Astrocyte (in vitro differentiated cells and primary cell): ENCODE measurements at regions not wholly inside any gene's neighbourhood (a gene's known extent, or its start where the extent isn't known, plus 50 kb on each side); places are given as distances from the start of the nearest gene placed in this dataset.

Experiments
- DNase-seq: peaks from one replicate; pipeline ENCODE4 v3.0.0-alpha.2; 2010; ENCODE audit warnings: low read depth
- FAIRE-seq: peaks from 2 replicates; lab custom pipeline; 2011; peaks lifted over from hg19 to GRCh38; lab: Jason Lieb, UNC
- H2AFZ ChIP-seq: 2 replicates; pipeline ENCODE4 v1.6.0; 2012; ENCODE audit warnings: low read depth, low read length, inconsistent platforms
- H3K27ac ChIP-seq: 2 replicates; pipeline ENCODE4 v1.5.1; 2011; ENCODE audit warnings: low read depth, low read length, inconsistent platforms
- H3K27me3 ChIP-seq: 2 replicates; pipeline ENCODE4 v1.6.0; 2011; ENCODE audit warnings: low read length, inconsistent platforms; ENCODE audit not compliant: insufficient read depth
- H3K36me3 ChIP-seq: 2 replicates; pipeline ENCODE4 v1.5.1; 2011; ENCODE audit warnings: low read length, inconsistent platforms; ENCODE audit not compliant: insufficient read depth
- H3K4me1 ChIP-seq: 2 replicates; pipeline ENCODE4 v1.5.1; 2011; ENCODE audit warnings: low read length, inconsistent platforms; ENCODE audit not compliant: insufficient read depth
- H3K4me2 ChIP-seq: 2 replicates; pipeline ENCODE4 v1.6.0; 2012; ENCODE audit warnings: low read length, inconsistent platforms
- H3K4me3 ChIP-seq: 2 replicates; pipeline ENCODE4 v1.5.1; 2011; ENCODE audit warnings: low read depth, mild to moderate bottlenecking, low read length, inconsistent platforms; ENCODE audit not compliant: insufficient read depth
- H3K79me2 ChIP-seq: 2 replicates; pipeline ENCODE4 v1.6.0; 2012; ENCODE audit warnings: mild to moderate bottlenecking, low read length, inconsistent platforms; ENCODE audit not compliant: insufficient read depth
- H3K9ac ChIP-seq: 2 replicates; pipeline ENCODE4 v1.6.0; 2012; ENCODE audit warnings: mild to moderate bottlenecking, low read length, inconsistent platforms
- H3K9me3 ChIP-seq: 2 replicates; pipeline ENCODE4 v1.5.1; 2012; ENCODE audit warnings: low read depth, mild to moderate bottlenecking, low read length, inconsistent platforms; ENCODE audit not compliant: insufficient read depth
- H4K20me1 ChIP-seq: 2 replicates; pipeline ENCODE4 v1.6.0; 2012; ENCODE audit warnings: low read length, inconsistent platforms; ENCODE audit not compliant: insufficient read depth
- H3K27ac Mint-ChIP-seq: one replicate; pipeline ENCODE4 v1.8.0; 2021; ENCODE audit warnings: mild to moderate bottlenecking, mixed read lengths; ENCODE audit not compliant: unreplicated experiment
- H3K27me3 Mint-ChIP-seq: one replicate; pipeline ENCODE4 v1.8.0; 2021; ENCODE audit warnings: low read depth, mixed read lengths; ENCODE audit not compliant: unreplicated experiment
- H3K36me3 Mint-ChIP-seq: one replicate; pipeline ENCODE4 v1.8.0; 2021; ENCODE audit warnings: low read depth, mixed read lengths; ENCODE audit not compliant: unreplicated experiment
- H3K4me1 Mint-ChIP-seq: one replicate; pipeline ENCODE4 v1.8.0; 2021; ENCODE audit warnings: low read depth, mixed read lengths; ENCODE audit not compliant: unreplicated experiment
- H3K4me3 Mint-ChIP-seq: one replicate; pipeline ENCODE4 v1.8.0; 2021; ENCODE audit warnings: mild to moderate bottlenecking, moderate library complexity, mixed read lengths; ENCODE audit not compliant: unreplicated experiment
- H3K9me3 Mint-ChIP-seq: one replicate; pipeline ENCODE4 v1.8.0; 2021; ENCODE audit warnings: mild to moderate bottlenecking, mixed read lengths; ENCODE audit not compliant: unreplicated experiment
- EZH2 ChIP-seq: IDR thresholded peaks from 2 replicates; pipeline ENCODE4 v1.6.1; 2012; ENCODE audit warnings: mild to moderate bottlenecking, low read length, inconsistent platforms; ENCODE audit not compliant: insufficient read depth
- TF ChIP-seq, protein P1 (sequence below): IDR thresholded peaks from 2 replicates; pipeline ENCODE4 v1.5.1; 2011; ENCODE audit warnings: low read depth, mild to moderate bottlenecking, inconsistent platforms, low read length, moderate library complexity; ENCODE audit not compliant: insufficient read depth

DNA sequence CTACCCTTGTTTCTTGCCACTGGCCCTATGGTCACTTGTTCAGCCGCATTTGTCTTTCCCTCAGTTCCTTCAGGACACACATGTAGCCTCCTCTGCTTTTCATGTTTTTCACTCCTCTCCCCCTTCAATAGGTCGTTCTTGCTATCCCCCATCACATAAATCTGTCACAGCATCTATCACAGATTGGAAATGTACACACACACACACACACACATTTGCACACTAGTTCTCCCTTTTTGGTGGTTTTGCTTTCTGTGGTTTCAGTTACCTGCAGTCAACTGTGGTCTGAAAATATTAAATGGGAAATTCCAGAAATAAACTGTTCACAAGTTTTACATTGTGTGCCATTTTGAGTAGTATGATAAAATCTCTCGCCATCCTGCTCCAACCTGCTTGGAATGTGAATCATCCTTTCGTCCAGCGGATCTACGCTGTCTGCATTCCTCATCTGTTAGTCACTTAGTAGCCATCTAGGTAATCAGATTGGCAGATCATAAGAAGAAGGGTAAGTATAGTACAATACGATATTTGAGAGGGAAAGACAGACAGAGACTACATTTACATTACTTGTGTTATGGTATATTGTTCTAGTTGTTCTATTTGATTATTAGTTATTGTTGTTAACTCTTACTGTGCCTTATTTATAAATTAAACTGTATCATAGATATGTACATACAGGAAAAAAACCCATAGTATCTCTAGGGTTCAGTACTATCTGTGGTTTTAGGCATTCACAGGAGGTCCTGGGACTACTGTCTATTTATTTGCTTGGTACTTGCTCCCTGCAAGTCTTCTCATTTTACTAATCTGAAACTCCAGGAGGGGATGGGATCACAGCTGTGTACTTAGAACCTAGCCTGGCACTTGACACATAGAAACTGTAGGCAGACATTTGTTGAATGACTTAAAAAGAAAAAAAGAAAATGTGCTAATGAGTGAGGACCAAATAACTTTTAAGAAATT lies 86.1 kb upstream of the PNPT1 start:
- Histone ChIP-seq H3K27me3 (no peaks in the 10 kb centered on the region), H3K9me3 (no peaks in the 10 kb centered on the region), H3K4me1 (peaks cover 13% of the 10 kb centered on the region), H3K4me3 (peak overlapping the region; percentile 21), H3K9ac (peak overlapping the region; percentile 27), H3K4me2 (peak overlapping the region; percentile 66), H3K36me3 (no peaks in the 10 kb centered on the region), H2AFZ (no peak overlapping the region), H3K27ac (peak overlapping the region; percentile 56), H3K79me2 (no peaks in the 10 kb centered on the region), H4K20me1 (no peaks in the 10 kb centered on the region)
- FAIRE-seq: peak; percentile 84
- no peaks in the 10 kb centered on the region for H3K9me3 Mint-ChIP-seq
- H3K4me1 Mint-ChIP-seq: peaks cover 23% of the 10 kb centered on the region
- peak overlapping the region; percentile 92 for H3K27ac Mint-ChIP-seq
- peak; percentile 93 for DNase-seq
- no peaks in the 10 kb centered on the region for H3K36me3 Mint-ChIP-seq
- TF ChIP-seq, protein P1, sequence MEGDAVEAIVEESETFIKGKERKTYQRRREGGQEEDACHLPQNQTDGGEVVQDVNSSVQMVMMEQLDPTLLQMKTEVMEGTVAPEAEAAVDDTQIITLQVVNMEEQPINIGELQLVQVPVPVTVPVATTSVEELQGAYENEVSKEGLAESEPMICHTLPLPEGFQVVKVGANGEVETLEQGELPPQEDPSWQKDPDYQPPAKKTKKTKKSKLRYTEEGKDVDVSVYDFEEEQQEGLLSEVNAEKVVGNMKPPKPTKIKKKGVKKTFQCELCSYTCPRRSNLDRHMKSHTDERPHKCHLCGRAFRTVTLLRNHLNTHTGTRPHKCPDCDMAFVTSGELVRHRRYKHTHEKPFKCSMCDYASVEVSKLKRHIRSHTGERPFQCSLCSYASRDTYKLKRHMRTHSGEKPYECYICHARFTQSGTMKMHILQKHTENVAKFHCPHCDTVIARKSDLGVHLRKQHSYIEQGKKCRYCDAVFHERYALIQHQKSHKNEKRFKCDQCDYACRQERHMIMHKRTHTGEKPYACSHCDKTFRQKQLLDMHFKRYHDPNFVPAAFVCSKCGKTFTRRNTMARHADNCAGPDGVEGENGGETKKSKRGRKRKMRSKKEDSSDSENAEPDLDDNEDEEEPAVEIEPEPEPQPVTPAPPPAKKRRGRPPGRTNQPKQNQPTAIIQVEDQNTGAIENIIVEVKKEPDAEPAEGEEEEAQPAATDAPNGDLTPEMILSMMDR: no peak
- no peak for TF ChIP-seq EZH2
- H3K27me3 Mint-ChIP-seq: no peaks in the 10 kb centered on the region
- H3K4me3 Mint-ChIP-seq: peak overlapping the region; percentile 15

DNA sequence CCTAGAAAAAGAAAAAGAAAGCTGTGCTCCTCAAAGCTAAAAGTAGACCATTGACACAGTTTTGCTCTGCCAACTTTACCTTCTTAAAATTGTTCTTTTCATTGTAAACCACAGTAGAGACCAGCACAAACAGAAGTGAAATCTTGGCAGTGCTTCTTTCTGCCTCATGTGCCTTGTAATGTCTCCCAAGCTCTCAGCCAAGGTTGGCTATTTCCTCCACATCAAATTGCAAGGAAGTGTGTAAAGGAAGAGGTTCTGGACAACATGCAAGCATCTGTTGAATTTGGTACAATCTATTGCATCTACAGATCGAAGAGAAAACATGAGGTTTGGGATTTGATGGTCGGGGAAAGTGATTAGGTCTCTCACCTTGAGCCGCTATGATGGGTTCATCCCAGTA lies 83.3 kb upstream of the PNPT1 start:
- no peak overlapping the region for H2AFZ ChIP-seq
- peaks cover 13% of the 10 kb centered on the region for H3K4me1 ChIP-seq
- TF ChIP-seq EZH2: no peak
- TF ChIP-seq, protein P1: no peak
- H3K4me3 ChIP-seq: no peak overlapping the region
- H3K79me2 ChIP-seq: no peaks in the 10 kb centered on the region
- Mint-ChIP-seq H3K27me3 (no peaks in the 10 kb centered on the region), H3K27ac (no peak overlapping the region), H3K9me3 (no peaks in the 10 kb centered on the region), H3K4me1 (peaks cover 27% of the 10 kb centered on the region), H3K4me3 (no peak overlapping the region), H3K36me3 (no peaks in the 10 kb centered on the region)
- H3K9ac ChIP-seq: no peak overlapping the region
- H3K36me3 ChIP-seq: no peaks in the 10 kb centered on the region
- no peak overlapping the region for H3K27ac ChIP-seq
- H3K9me3 ChIP-seq: no peaks in the 10 kb centered on the region
- no peak for FAIRE-seq
- H3K4me2 ChIP-seq: no peak overlapping the region
- no peaks in the 10 kb centered on the region for H3K27me3 ChIP-seq
- no peak for DNase-seq
- H4K20me1 ChIP-seq: no peaks in the 10 kb centered on the region

DNA sequence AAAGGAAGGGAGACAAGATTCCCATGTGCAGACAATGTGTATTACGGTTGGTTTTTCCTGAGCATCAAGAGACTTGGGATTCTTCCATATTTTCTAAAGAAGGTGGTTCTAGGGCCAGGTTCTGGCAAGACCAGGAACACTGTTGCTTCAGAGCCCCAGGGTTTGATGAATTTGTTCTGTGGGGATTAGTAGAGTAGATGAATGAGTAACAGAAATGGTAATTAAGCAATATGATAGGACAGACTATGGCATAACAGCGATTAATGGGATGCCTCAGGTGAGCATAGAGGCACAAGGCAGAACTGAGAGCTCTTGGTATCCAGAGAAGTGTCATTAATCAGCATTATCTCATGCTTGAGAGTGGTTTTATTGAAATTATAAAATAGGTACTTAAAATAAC lies 82.8 kb upstream of the PNPT1 start:
- H3K4me2 ChIP-seq: no peak overlapping the region
- no peak overlapping the region for H3K27ac Mint-ChIP-seq
- no peaks in the 10 kb centered on the region for H3K9me3 Mint-ChIP-seq
- H4K20me1 ChIP-seq: no peaks in the 10 kb centered on the region
- H3K79me2 ChIP-seq: no peaks in the 10 kb centered on the region
- FAIRE-seq (no peak), DNase-seq (no peak)
- peaks cover 13% of the 10 kb centered on the region for H3K4me1 ChIP-seq
- no peaks in the 10 kb centered on the region for H3K27me3 Mint-ChIP-seq
- no peak overlapping the region for H3K4me3 ChIP-seq
- H3K27ac ChIP-seq: no peak overlapping the region
- no peaks in the 10 kb centered on the region for H3K9me3 ChIP-seq
- H3K4me3 Mint-ChIP-seq: no peak overlapping the region
- no peaks in the 10 kb centered on the region for H3K36me3 ChIP-seq
- H3K27me3 ChIP-seq: no peaks in the 10 kb centered on the region
- peaks cover 30% of the 10 kb centered on the region for H3K4me1 Mint-ChIP-seq
- H3K36me3 Mint-ChIP-seq: no peaks in the 10 kb centered on the region
- TF ChIP-seq, protein P1: no peak
- TF ChIP-seq EZH2: no peak
- H3K9ac ChIP-seq: no peak overlapping the region
- H2AFZ ChIP-seq: no peak overlapping the region
